CD4-positive, alpha-beta T cell (primary cell): ENCODE measurements at regions not wholly inside any gene's neighbourhood (a gene's known extent, or its start where the extent isn't known, plus 50 kb on each side); places are given as distances from the start of the nearest gene placed in this dataset.

Source experiments
- ATAC-seq: fragments of 200-7000 bp; cut with Tn5 transposase; one replicate; pipeline ENCODE4 v1.10.0; 2022; ENCODE audit warnings: mild to moderate bottlenecking; ENCODE audit not compliant: poor library complexity
- CTCF ChIA-PET: fragments of 350-600 bp; sonication (Branson Sonifier 250); formaldehyde crosslinking; loops from one replicate; lab custom pipeline; 2021; ENCODE audit warnings: antibody characterized with exemption, inconsistent platforms; lab: Charles Lee
- POLR2A ChIA-PET: fragments of 350-600 bp; sonication (Branson Sonifier 250); formaldehyde crosslinking; loops from one replicate; lab custom pipeline; 2021; ENCODE audit warnings: antibody characterized with exemption, inconsistent platforms; lab: Charles Lee
- DNase-seq, 14 experiments: peaks; one replicate each; pipeline ENCODE4 v3.0.0-alpha.2; 2013 to 2020; ENCODE audit warnings: mixed read lengths in 2 of 14
- H3K27ac ChIP-seq, 2 donors: one replicate each; pipeline versions ENCODE4 v1.5.1 to v1.7.0; 2013; ENCODE audit warnings: low read length in 2 of 2, low read depth in 1 of 2, mild to moderate bottlenecking in 1 of 2
- H3K27me3 ChIP-seq, 2 experiments: 1 replicate in 1 of 2; 2 replicates in 1 of 2; pipeline versions ENCODE4 v1.6.1 to v1.7.0; 2013; ENCODE audit warnings: low read length in 2 of 2, control low read depth in 1 of 2, mild to moderate bottlenecking in 1 of 2, moderate library complexity in 1 of 2; ENCODE audit not compliant: insufficient read depth in 2 of 2, control insufficient read depth in 1 of 2
- H3K36me3 ChIP-seq: one replicate; pipeline ENCODE4 v1.6.1; 2013; ENCODE audit warnings: low read length, control low read depth; ENCODE audit not compliant: insufficient read depth
- H3K4me1 ChIP-seq: one replicate; pipeline ENCODE4 v1.6.1; 2013; ENCODE audit warnings: low read length, control low read depth; ENCODE audit not compliant: insufficient read depth
- H3K4me3 ChIP-seq: one replicate; pipeline ENCODE4 v1.5.1; 2013; ENCODE audit warnings: mild to moderate bottlenecking, low read length, moderate library complexity
- H3K9me3 ChIP-seq, 2 experiments: 1 replicate in 1 of 2; 2 replicates in 1 of 2; pipeline versions ENCODE4 v1.6.1 to v1.7.0; 2013; ENCODE audit warnings: low read length in 2 of 2, mild to moderate bottlenecking in 2 of 2, control low read depth in 1 of 2, moderate library complexity in 1 of 2; ENCODE audit not compliant: control insufficient read depth in 1 of 2, insufficient read depth in 1 of 2
- H3K27ac Mint-ChIP-seq: one replicate; pipeline ENCODE4 v1.8.0; 2020; ENCODE audit warnings: mixed read lengths
- H3K27me3 Mint-ChIP-seq: one replicate; pipeline ENCODE4 v1.8.0; 2021; ENCODE audit warnings: mixed read lengths
- H3K36me3 Mint-ChIP-seq: one replicate; pipeline ENCODE4 v1.8.0; 2021; ENCODE audit warnings: low read depth, mixed read lengths
- H3K4me1 Mint-ChIP-seq: one replicate; pipeline ENCODE4 v1.8.0; 2021; ENCODE audit warnings: low read depth, mixed read lengths
- H3K4me3 Mint-ChIP-seq: one replicate; pipeline ENCODE4 v1.8.0; 2020; ENCODE audit warnings: mild to moderate bottlenecking, mixed read lengths
- H3K9me3 Mint-ChIP-seq: one replicate; pipeline ENCODE4 v1.8.0; 2020; ENCODE audit warnings: mixed read lengths
- CTCF ChIP-seq: fragments of 200-600 bp; IDR thresholded peaks from one replicate; pipeline ENCODE4 v1.8.0; 2022; ENCODE audit warnings: antibody characterized with exemption, mild to moderate bottlenecking
- intact Hi-C, 2 experiments: fragments of 100-400 bp; cut with DNase I in 1 of 2; cut with micrococcal nuclease in 1 of 2; formaldehyde crosslinking; loops; one replicate each; pipeline versions ENCODE4 v1.15.1 to v1.9.0; 2023 to 2025; cut with DNase I, micrococcal nuclease

- no peak overlapping the region for H3K4me3 Mint-ChIP-seq
- H3K36me3 ChIP-seq: no peaks in the 10 kb centered on the region
- no peak for TF ChIP-seq CTCF
- ATAC-seq (no peak), DNase-seq (no peak)
- H3K27ac ChIP-seq: no peak overlapping the region
- no peak overlapping the region for H3K4me3 ChIP-seq
- H3K27me3 Mint-ChIP-seq: no peaks in the 10 kb centered on the region
- ChIA-PET POLR2A (no interaction called here), CTCF (no interaction called here)
- intact Hi-C loops: no loop called here
- H3K36me3 Mint-ChIP-seq: no peaks in the 10 kb centered on the region
- peaks cover 2% of the 10 kb centered on the region for H3K9me3 Mint-ChIP-seq
- H3K4me1 Mint-ChIP-seq: no peaks in the 10 kb centered on the region
- no peaks in the 10 kb centered on the region for H3K9me3 ChIP-seq
- H3K4me1 ChIP-seq: no peaks in the 10 kb centered on the region
- no peak overlapping the region for H3K27ac Mint-ChIP-seq
- H3K27me3 ChIP-seq: no peaks in the 10 kb centered on the region
Measured at GRCh38 chr3:168424059-168424734, 328.5 kb upstream of the GOLIM4 start.

GRCh38 chr3:168422843-168423242 lies 327.1 kb upstream of the GOLIM4 start:
- Histone ChIP-seq H3K27me3 (no peaks in the 10 kb centered on the region), H3K4me3 (no peak overlapping the region), H3K4me1 (no peaks in the 10 kb centered on the region), H3K27ac (no peak overlapping the region), H3K36me3 (no peaks in the 10 kb centered on the region), H3K9me3 (no peaks in the 10 kb centered on the region)
- ATAC-seq (no peak), DNase-seq (no peak)
- POLR2A ChIA-PET: no interaction called here
- H3K4me3 Mint-ChIP-seq: no peak overlapping the region
- H3K36me3 Mint-ChIP-seq: no peaks in the 10 kb centered on the region
- CTCF ChIA-PET: no interaction called here
- no peak overlapping the region for H3K27ac Mint-ChIP-seq
- no peaks in the 10 kb centered on the region for H3K4me1 Mint-ChIP-seq
- H3K27me3 Mint-ChIP-seq: no peaks in the 10 kb centered on the region
- intact Hi-C loops: no loop called here
- H3K9me3 Mint-ChIP-seq: peaks cover 2% of the 10 kb centered on the region
- TF ChIP-seq CTCF: no peak

GRCh38 chr3:168419091-168419490 lies 323.4 kb upstream of the GOLIM4 start:
- ATAC-seq (no peak), DNase-seq (no peak)
- Mint-ChIP-seq H3K36me3 (no peaks in the 10 kb centered on the region), H3K9me3 (peaks cover 2% of the 10 kb centered on the region), H3K27me3 (no peaks in the 10 kb centered on the region), H3K4me3 (no peak overlapping the region), H3K4me1 (no peaks in the 10 kb centered on the region), H3K27ac (no peak overlapping the region)
- CTCF ChIA-PET: no interaction called here
- POLR2A ChIA-PET: no interaction called here
- H3K9me3 ChIP-seq: no peaks in the 10 kb centered on the region
- H3K36me3 ChIP-seq: no peaks in the 10 kb centered on the region
- no peaks in the 10 kb centered on the region for H3K4me1 ChIP-seq
- intact Hi-C loops: no loop called here
- H3K27me3 ChIP-seq: no peaks in the 10 kb centered on the region
- TF ChIP-seq CTCF: no peak
- H3K27ac ChIP-seq: no peak overlapping the region
- no peak overlapping the region for H3K4me3 ChIP-seq
